Endodermal cell (in vitro differentiated cells): ENCODE measurements at regions not wholly inside any gene's neighbourhood (a gene's known extent, or its start where the extent isn't known, plus 50 kb on each side); places are given as distances from the start of the nearest gene placed in this dataset.

Experiments
- DNase-seq: peaks from one replicate; pipeline ENCODE4 v3.0.0-alpha.2; 2017
- H3K27ac ChIP-seq: 2 replicates; pipeline ENCODE4 v1.5.1; 2013; ENCODE audit warnings: mild to moderate bottlenecking, low read depth, low read length, moderate library complexity
- H3K27me3 ChIP-seq: 2 replicates; pipeline ENCODE4 v1.6.1; 2013; ENCODE audit warnings: mild to moderate bottlenecking, low read length, moderate library complexity; ENCODE audit not compliant: insufficient read depth, control insufficient read depth, poor library complexity, severe bottlenecking
- H3K36me3 ChIP-seq: 2 replicates; pipeline ENCODE4 v1.7.0; 2013; ENCODE audit warnings: mild to moderate bottlenecking, low read length, moderate library complexity; ENCODE audit not compliant: control insufficient read depth, insufficient read depth
- H3K4me1 ChIP-seq: one replicate; pipeline ENCODE4 v1.7.0; 2013; ENCODE audit warnings: low read length; ENCODE audit not compliant: control insufficient read depth, insufficient read depth
- H3K4me3 ChIP-seq: 2 replicates; pipeline ENCODE4 v1.5.1; 2013; ENCODE audit warnings: mild to moderate bottlenecking, low read length, moderate library complexity
- H3K9ac ChIP-seq: 2 replicates; pipeline ENCODE4 v1.6.1; 2013; ENCODE audit warnings: mild to moderate bottlenecking, low read length, moderate library complexity; ENCODE audit not compliant: poor library complexity, severe bottlenecking; ENCODE audit errors: extremely low read depth
- H3K9me3 ChIP-seq: 2 replicates; pipeline ENCODE4 v1.6.1; 2013; ENCODE audit warnings: mild to moderate bottlenecking, low read length, moderate library complexity; ENCODE audit not compliant: control insufficient read depth
- H3K27ac Mint-ChIP-seq: 2 replicates; pipeline ENCODE4 v1.8.0; 2020; ENCODE audit warnings: mixed read lengths
- H3K27me3 Mint-ChIP-seq: 2 replicates; pipeline ENCODE4 v1.8.0; 2021; ENCODE audit warnings: mild to moderate bottlenecking, mixed read lengths; ENCODE audit not compliant: insufficient read depth
- H3K36me3 Mint-ChIP-seq: 2 replicates; pipeline ENCODE4 v1.8.0; 2020; ENCODE audit warnings: low read depth, mixed read lengths
- H3K4me1 Mint-ChIP-seq: 2 replicates; pipeline ENCODE4 v1.8.0; 2020; ENCODE audit warnings: mixed read lengths
- H3K4me3 Mint-ChIP-seq: 2 replicates; pipeline ENCODE4 v1.8.0; 2020; ENCODE audit warnings: mild to moderate bottlenecking, moderate library complexity, mixed read lengths
- H3K9me3 Mint-ChIP-seq: 2 replicates; pipeline ENCODE4 v1.8.0; 2020; ENCODE audit warnings: mild to moderate bottlenecking, mixed read lengths
- WGBS, 2 experiments: methylation state at CpG; one replicate each; pipeline versions ENCODE4 v1.1.5 to v1.1.7; 2013; ENCODE audit warnings: missing lambda C conversion rate in 2 of 2, mixed read lengths in 1 of 2; ENCODE audit not compliant: insufficient coverage in 1 of 2, insufficient read length in 1 of 2; 5-methylcytosine and 5-hydroxymethylcytosine counted together
- TF ChIP-seq, protein P1 (sequence below): fragments of 200-600 bp; sonication (generic); conservative IDR thresholded peaks from 2 replicates; pipeline ENCODE4 v1.5.0; 2021; ENCODE audit warnings: antibody characterized with exemption, mild to moderate bottlenecking

- H3K4me1 ChIP-seq: no peaks in the 10 kb centered on the region
- peaks cover 7% of the 10 kb centered on the region for H3K9me3 Mint-ChIP-seq
- H3K9me3 ChIP-seq: peaks cover 17% of the 10 kb centered on the region
- H3K27ac Mint-ChIP-seq: no peak overlapping the region
- H3K27me3 Mint-ChIP-seq: no peaks in the 10 kb centered on the region
- WGBS, 2 experiments: 69 to 100% methylated on average over 1 of the region's 1 CpG
- TF ChIP-seq, protein P1, sequence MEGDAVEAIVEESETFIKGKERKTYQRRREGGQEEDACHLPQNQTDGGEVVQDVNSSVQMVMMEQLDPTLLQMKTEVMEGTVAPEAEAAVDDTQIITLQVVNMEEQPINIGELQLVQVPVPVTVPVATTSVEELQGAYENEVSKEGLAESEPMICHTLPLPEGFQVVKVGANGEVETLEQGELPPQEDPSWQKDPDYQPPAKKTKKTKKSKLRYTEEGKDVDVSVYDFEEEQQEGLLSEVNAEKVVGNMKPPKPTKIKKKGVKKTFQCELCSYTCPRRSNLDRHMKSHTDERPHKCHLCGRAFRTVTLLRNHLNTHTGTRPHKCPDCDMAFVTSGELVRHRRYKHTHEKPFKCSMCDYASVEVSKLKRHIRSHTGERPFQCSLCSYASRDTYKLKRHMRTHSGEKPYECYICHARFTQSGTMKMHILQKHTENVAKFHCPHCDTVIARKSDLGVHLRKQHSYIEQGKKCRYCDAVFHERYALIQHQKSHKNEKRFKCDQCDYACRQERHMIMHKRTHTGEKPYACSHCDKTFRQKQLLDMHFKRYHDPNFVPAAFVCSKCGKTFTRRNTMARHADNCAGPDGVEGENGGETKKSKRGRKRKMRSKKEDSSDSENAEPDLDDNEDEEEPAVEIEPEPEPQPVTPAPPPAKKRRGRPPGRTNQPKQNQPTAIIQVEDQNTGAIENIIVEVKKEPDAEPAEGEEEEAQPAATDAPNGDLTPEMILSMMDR: no peak
- no peak overlapping the region for H3K9ac ChIP-seq
- no peaks in the 10 kb centered on the region for H3K4me1 Mint-ChIP-seq
- H3K27me3 ChIP-seq: no peaks in the 10 kb centered on the region
- no peaks in the 10 kb centered on the region for H3K36me3 ChIP-seq
- DNase-seq: no peak
- H3K4me3 Mint-ChIP-seq: no peak overlapping the region
- H3K36me3 Mint-ChIP-seq: no peaks in the 10 kb centered on the region
- no peak overlapping the region for H3K27ac ChIP-seq
- H3K4me3 ChIP-seq: no peak overlapping the region
Measured at GRCh38 chr4:31715302-31715701, 995.1 kb downstream of the PCDH7 start.

- no peaks in the 10 kb centered on the region for H3K36me3 Mint-ChIP-seq
- H3K36me3 ChIP-seq: no peaks in the 10 kb centered on the region
- TF ChIP-seq, protein P1: no peak
Measured at GRCh38 chr4:31727030-31727429, 1006.9 kb downstream of the PCDH7 start.

DNA sequence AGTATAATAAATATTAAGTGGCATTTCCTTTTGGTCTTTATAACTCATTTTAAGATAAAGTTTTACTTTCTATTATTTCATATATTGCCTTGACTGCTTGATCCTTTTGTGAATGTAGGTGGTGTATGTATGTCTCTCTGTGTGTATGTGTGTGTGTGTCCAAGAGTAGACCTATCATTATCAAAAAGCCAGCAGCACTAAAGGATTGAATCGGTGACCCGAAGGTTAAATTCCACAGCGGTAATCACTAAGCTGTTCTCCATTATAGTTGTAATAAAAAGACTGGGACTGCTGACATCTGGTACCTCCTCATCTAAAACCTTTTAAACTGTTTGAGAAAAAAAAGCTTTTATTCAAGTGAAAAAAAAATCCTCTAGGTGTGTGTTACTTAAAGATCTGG, 1014.8 kb downstream of the PCDH7 start:
- no peak for DNase-seq
- TF ChIP-seq, protein P1: no peak
- peaks cover 2% of the 10 kb centered on the region for H3K36me3 Mint-ChIP-seq

More at GRCh38 chr4:31727030-31727429, 1006.9 kb downstream of the PCDH7 start:
- Histone ChIP-seq H3K9me3 (no peaks in the 10 kb centered on the region), H3K9ac (no peak overlapping the region), H3K27me3 (no peaks in the 10 kb centered on the region), H3K27ac (no peak overlapping the region), H3K4me1 (no peaks in the 10 kb centered on the region), H3K4me3 (no peak overlapping the region)
- no peaks in the 10 kb centered on the region for H3K4me1 Mint-ChIP-seq
- H3K27ac Mint-ChIP-seq: no peak overlapping the region
- no peaks in the 10 kb centered on the region for H3K27me3 Mint-ChIP-seq
- 86% methylated on average over 1 of the region's 1 CpG; no CpG with 5 or more reads in 1 of the 2 experiments for WGBS, 2 experiments
- DNase-seq: no peak
- no peak overlapping the region for H3K4me3 Mint-ChIP-seq
- no peaks in the 10 kb centered on the region for H3K9me3 Mint-ChIP-seq

More for the DNA sequence above, 1014.8 kb downstream of the PCDH7 start:
- Mint-ChIP-seq H3K27ac (no peak overlapping the region), H3K9me3 (peaks cover 2% of the 10 kb centered on the region), H3K4me3 (no peak overlapping the region), H3K27me3 (no peaks in the 10 kb centered on the region), H3K4me1 (no peaks in the 10 kb centered on the region)
- H3K4me1 ChIP-seq: no peaks in the 10 kb centered on the region
- peaks cover 3% of the 10 kb centered on the region for H3K9me3 ChIP-seq
- no peak overlapping the region for H3K9ac ChIP-seq
- no peak overlapping the region for H3K27ac ChIP-seq
- H3K4me3 ChIP-seq: no peak overlapping the region
- no peaks in the 10 kb centered on the region for H3K36me3 ChIP-seq
- WGBS, 2 experiments: 93 to 100% methylated on average over 1 to 3 of the region's 3 CpGs
- no peaks in the 10 kb centered on the region for H3K27me3 ChIP-seq
